Pons (tissue), 1 donor: ENCODE measurements at regions not wholly inside any gene's neighbourhood (a gene's known extent, or its start where the extent isn't known, plus 50 kb on each side); places are given as distances from the start of the nearest gene placed in this dataset.
"Not testable (repeated sequence)": the region's sequence is repeated elsewhere in the genome, so short reads cannot be mapped to it uniquely, and the experiment has no call there.

Source experiments
- DNase-seq: peaks from one replicate; pipeline ENCODE4 v3.0.0-alpha.2; 2016; ENCODE audit warnings: low spot score

DNA sequence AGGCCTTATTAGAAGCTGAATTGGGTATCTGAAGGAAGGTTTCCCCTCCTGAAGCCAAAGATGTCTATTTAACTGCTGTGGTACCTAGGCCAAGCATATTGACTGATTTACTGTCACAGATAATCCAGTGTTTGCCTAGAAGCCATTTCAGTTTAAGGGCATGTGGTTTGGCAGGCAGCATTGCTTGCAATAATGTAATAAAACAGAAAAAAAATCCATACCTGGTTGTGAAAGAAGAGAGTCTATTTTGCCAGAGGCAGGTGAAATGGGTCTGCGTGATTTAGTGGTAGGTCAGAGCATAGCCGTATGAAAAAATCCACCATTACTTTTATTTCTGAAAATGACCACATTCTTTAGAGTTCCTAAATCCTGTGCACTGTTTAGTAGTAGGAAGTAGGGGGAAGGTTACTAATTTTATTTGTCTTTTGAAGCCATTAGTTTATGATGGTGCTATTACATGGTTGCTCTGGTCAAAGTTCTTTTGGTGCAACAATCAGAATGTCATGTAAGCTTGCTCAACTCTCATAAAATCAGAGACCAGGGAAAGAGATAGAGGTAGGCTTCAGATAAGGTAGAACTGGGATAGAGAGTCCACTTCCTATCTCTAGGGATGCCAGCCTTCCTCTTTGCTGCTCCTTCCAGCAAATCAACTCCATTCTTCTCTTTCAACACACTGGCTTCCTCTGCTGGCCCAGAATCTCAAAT, 343.4 kb downstream of the GPD2 start:
- DNase-seq = no peak

DNA sequence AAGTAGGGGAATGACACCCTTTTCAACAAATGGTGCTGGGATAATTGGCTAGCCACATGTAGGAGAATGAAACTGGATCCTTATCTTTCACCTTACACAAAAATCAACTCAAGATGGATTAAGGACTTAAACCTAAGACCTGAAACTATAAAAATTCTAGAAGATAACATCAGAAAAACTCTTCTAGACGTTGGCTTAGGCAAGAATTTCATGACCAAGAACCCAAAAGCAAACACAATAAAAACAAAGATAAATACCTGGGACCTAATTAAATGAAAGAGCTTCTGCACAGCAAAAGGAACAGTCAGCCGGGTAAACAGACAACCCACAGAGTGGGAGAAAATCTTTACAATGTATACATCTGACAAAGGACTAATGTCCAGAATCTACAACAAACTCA, 345.5 kb downstream of the GPD2 start:
- not testable (repeated sequence) for DNase-seq

GRCh38 chr2:156784020-156784701, 348.0 kb downstream of the GPD2 start:
- no peak for DNase-seq

DNA sequence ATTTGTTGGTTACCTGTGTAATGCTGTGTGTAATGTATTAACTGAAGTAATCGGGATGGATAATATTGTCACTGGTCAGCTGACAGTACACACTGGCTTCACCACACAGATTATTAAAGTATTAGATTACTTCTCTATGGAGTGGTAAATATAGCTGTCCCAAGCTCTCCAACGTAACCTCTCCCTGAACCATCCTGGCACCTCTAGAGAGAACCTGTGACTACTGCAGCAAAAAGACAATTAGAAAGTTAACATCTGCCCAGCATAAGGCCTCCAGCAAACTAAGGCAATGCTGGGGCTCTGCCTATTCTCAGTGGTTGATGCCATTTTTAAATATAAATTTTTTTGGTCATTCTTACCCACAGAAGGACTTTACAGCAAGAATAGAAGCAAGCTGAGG, 351.3 kb downstream of the GPD2 start:
- DNase-seq = no peak

DNA sequence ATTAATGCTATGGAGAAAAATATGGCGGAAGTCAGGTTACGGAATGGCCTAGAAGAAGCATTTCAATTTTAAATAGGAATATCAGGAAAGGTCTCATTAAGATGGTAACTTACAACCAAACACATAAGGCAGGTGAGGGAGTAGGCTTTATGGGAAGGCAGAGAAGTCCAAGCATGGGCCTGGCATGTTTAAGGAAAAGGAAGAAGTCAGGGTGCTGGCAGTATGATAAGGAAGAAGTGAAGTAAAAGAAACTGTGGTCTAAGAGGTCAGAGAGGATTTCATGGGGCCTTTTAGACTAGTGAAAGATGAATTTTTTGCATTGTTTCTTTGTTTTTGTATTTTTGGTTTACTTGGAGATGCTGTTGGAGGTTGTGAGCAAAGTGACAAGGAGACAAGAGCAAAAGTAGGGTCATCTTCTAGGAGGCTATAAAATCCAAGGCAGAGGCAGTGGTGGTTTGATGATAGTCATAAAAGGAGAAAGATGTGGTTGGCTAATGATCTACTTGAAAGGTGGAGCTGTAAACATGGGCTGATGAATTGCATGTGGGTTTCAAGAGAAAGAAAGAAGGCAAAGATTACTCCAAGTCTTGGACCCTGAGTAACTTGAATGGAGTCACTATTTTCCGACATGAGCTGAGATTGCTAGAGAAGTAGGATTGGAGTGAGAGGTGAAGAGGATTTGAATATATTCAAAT, 354.3 kb downstream of the GPD2 start:
- no peak for DNase-seq

GRCh38 chr2:156792242-156792840, 356.2 kb downstream of the GPD2 start:
- DNase-seq = no peak

DNA sequence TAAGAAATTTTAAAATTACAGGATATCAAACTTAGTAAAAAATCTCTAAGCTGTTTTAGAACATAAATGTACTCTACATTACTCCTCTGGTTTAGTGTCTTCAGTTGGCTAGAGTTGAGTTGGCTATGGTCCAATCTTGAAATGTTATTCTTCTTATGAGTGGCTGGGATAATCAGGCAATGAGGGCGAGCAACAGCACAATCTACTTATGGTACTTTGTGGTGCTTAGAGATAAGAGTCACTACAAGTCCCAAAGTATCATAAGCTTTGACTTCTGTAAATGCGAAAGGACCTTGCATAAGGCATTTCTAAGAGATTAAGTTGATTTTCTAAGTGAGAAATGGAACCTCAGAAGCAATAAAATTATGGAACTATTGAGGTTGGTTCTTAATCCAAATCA, 361.7 kb downstream of the GPD2 start:
- DNase-seq = no peak

DNA sequence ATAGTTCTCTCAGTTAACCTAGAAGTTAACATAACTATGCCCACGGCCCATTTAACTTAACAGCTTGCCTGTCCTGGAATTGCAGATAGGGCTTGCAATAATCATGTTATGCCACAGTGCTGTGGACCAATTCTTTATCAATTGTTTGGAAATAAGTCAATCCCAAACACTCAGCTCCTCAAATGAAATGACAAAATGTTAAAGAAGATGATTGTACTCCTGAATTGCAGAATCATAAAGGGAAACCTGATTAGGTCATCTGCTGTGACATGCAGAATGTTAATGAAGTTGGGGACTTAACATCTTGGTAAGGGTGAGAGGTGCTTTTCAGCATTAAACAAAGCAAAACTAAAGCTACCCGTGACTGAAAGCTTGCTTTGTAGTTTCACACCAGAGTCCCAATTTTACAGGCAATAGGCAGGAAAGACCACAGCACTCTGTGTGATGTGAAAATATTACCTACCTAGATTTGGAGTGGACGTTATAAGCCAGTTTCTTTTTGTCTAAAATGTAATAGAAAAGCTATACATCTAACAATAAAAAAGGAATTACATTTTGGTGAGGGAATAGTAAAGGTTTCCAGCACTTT, 364.0 kb downstream of the GPD2 start:
- no peak for DNase-seq

GRCh38 chr2:156800781-156801361, 364.7 kb downstream of the GPD2 start:
- DNase-seq = no peak

GRCh38 chr2:156803243-156803642, 367.1 kb downstream of the GPD2 start:
- no peak for DNase-seq

DNA sequence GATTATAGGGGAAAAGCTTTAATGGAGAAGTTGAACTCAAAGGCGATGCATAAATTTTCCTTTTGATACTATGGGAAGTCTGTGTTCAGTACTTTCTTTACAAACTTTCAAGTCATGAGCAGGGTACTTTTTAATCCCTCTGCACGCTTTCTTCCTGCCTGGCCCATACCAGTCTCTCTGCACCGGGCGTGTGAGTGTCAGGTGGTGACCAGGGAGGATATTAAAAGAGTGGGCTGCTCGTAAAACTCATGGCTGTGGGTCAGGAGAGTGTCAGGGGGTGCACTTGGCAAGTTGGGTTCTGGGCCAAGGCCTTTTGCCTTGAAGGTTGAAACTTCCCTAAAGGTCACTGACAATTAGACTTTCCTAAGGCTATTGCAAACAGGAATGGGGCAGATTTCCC, 367.8 kb downstream of the GPD2 start:
- no peak for DNase-seq

GRCh38 chr2:156810094-156810493, 373.9 kb downstream of the GPD2 start:
- no peak for DNase-seq

DNA sequence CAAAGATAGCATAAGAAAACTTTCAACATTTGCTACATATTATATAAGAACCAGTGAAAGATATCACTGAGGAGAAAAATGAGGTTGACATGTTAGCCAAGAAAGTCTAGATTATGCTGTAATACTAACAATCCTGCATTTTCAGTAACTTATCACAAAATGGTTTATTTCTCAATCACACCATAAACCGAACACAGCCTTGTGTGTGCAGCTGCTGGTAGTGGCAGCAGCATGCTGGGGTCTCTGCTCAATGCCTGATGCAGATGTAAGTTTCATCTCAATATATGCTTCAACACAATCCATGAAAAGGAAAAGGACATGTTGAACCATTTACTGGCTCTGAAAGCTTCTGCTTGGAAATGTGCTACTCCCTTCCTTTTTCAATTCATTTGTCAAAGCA, 376.3 kb downstream of the GPD2 start:
- DNase-seq = no peak

- no peak for DNase-seq
These were observed 381.3 kb downstream of the GPD2 start for GRCh38 chr2:156817430-156817829.

GRCh38 chr2:156818221-156818620, 382.0 kb downstream of the GPD2 start:
- DNase-seq = no peak

GRCh38 chr2:156818944-156819343, 382.8 kb downstream of the GPD2 start:
- DNase-seq = no peak

GRCh38 chr2:156826341-156826933, 390.3 kb downstream of the GPD2 start:
- DNase-seq = no peak

- DNase-seq = no peak
These were observed 398.3 kb downstream of the GPD2 start for GRCh38 chr2:156834431-156834830.

- DNase-seq = no peak
These were observed 401.6 kb downstream of the GPD2 start for GRCh38 chr2:156837635-156838370.

DNA sequence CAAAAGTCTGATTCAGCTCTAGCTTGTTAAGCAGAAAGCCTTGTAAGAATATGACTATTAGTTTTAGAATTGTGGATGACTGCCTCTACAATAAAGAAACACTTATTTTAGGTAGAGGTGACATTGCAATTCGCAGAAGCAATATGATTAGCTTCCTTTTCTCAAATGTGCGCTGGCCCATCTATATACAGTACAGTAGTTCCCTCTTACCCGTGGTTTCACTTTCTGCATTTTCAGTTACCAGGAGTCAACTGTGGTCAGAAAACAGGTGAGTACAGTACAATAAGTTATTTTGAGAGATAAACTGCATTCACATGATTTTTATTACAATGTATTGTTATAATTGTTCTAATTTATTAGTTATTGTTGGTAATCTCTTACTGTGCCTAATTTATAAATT, 405.1 kb downstream of the GPD2 start:
- DNase-seq = no peak
